ENCODE measurements at regions not wholly inside any gene's neighbourhood (a gene's known extent, or its start where the extent isn't known, plus 50 kb on each side); places are given as distances from the start of the nearest gene placed in this dataset.

DNA sequence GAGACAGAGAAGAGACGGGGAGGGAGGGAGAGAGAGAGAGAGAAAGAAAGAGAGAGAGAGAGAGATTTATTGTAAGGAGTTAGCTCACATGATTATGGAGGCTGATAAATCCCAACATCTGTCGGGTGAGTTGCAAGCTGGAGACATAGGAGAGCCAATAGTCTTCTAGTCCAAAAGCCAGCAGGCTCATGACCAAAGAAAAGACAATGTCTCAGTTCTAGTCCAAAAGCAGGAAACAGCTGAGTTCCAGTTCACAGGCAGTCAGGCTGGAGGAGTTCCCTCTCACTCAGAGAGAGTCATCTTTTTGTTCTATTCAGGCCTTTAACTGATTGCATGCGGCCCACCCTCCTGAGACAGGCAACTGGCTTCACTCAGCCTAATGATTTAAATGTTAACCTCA lies 416.6 kb downstream of the PREX1 start:
- Mint-ChIP-seq H3K36me3 (ENCODE audit: insufficient read depth, unreplicated experiment) (no peaks in the 10 kb centered on the region), H3K27me3 (ENCODE audit: insufficient read depth, unreplicated experiment) (peaks cover 54% of the 10 kb centered on the region), H3K27ac (ENCODE audit: low read depth, unreplicated experiment) (no peak overlapping the region), H3K9me3 (ENCODE audit: unreplicated experiment) (no peaks in the 10 kb centered on the region), H3K4me1 (ENCODE audit: insufficient read depth, unreplicated experiment) (no peaks in the 10 kb centered on the region), H3K4me3 (ENCODE audit: unreplicated experiment) (no peak overlapping the region)
- CTCF ChIA-PET, result interaction anchor here (0.8 to 1.3 kb wide), 2 partner anchors 10 to 839 kb away, joined by 3 to 4 read pairs; no protein-coding TSS in a partner anchor
- no TSS peak for BruUV-seq (replicated peaks)
- intact Hi-C loops (cut with micrococcal nuclease), result no loop called here
- TF ChIP-seq, protein P1, sequence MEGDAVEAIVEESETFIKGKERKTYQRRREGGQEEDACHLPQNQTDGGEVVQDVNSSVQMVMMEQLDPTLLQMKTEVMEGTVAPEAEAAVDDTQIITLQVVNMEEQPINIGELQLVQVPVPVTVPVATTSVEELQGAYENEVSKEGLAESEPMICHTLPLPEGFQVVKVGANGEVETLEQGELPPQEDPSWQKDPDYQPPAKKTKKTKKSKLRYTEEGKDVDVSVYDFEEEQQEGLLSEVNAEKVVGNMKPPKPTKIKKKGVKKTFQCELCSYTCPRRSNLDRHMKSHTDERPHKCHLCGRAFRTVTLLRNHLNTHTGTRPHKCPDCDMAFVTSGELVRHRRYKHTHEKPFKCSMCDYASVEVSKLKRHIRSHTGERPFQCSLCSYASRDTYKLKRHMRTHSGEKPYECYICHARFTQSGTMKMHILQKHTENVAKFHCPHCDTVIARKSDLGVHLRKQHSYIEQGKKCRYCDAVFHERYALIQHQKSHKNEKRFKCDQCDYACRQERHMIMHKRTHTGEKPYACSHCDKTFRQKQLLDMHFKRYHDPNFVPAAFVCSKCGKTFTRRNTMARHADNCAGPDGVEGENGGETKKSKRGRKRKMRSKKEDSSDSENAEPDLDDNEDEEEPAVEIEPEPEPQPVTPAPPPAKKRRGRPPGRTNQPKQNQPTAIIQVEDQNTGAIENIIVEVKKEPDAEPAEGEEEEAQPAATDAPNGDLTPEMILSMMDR (IDR thresholded peaks at IDR 0.05; ENCODE audit: unreplicated experiment), result no peak
- no peak for DNase-seq (ENCODE audit: unreplicated experiment)
- POLR2A ChIA-PET, result no interaction called here

DNA sequence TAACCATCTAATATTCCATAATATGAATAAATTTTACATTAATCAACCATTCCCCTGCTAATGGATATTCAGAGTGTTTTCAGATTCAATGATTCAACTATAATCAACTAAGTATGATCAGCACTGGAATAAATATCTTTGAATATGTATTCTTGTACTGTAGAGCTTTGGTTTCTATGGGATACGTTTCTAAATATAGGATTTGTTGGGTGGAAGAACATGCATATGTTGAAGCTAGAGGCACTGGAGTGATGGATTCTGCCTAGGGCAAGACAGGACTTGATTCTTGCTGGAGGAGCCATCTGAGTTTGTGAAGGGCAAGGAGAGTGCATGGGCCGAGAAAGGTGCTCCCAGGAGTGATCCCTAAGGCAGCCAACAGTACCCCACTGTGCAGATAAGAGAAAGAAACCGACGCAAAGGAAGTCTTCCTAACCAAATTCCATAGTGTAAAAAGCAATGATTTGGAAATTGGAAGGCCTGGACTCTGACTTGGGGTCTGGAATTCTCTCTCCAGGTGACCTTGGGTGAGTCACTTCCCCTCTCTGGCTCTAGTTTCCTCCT lies 418.7 kb downstream of the PREX1 start:
- no peak for DNase-seq (ENCODE audit: unreplicated experiment)
- H3K27me3 Mint-ChIP-seq (ENCODE audit: insufficient read depth, unreplicated experiment), result peaks cover 73% of the 10 kb centered on the region
- H3K36me3 Mint-ChIP-seq (ENCODE audit: insufficient read depth, unreplicated experiment), result no peaks in the 10 kb centered on the region
- ChIA-PET POLR2A (no interaction called here), CTCF (no interaction called here)
- intact Hi-C loops (cut with micrococcal nuclease), result no loop called here
- TF ChIP-seq, protein P1 (IDR thresholded peaks at IDR 0.05; ENCODE audit: unreplicated experiment), result no peak
- no peak overlapping the region for H3K27ac Mint-ChIP-seq (ENCODE audit: low read depth, unreplicated experiment)
- no TSS peak for BruUV-seq (replicated peaks)
- H3K4me1 Mint-ChIP-seq (ENCODE audit: insufficient read depth, unreplicated experiment), result no peaks in the 10 kb centered on the region
- H3K4me3 Mint-ChIP-seq (ENCODE audit: unreplicated experiment), result no peak overlapping the region
- no peaks in the 10 kb centered on the region for H3K9me3 Mint-ChIP-seq (ENCODE audit: unreplicated experiment)

DNA sequence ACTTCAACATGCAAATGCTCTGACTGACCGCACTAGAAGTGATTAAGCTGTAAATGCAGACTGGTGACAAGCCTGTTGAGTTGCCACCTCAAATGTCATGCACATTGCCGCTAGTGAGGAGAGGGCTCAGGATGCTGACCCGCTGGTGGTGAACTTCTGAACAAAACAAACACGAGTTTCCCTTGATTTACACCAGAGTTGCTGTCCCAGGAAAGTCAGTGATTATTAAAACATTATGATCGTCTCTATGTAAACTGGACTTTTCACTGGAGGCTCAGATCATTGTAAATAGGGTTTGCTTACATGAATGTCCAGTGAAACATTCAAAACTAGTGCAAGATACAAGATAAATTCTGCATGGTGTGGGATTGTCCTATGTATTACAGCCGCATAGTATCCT lies 420.1 kb downstream of the PREX1 start:
- Mint-ChIP-seq H3K27me3 (ENCODE audit: insufficient read depth, unreplicated experiment) (peaks cover 82% of the 10 kb centered on the region), H3K9me3 (ENCODE audit: unreplicated experiment) (no peaks in the 10 kb centered on the region), H3K27ac (ENCODE audit: low read depth, unreplicated experiment) (no peak overlapping the region), H3K4me3 (ENCODE audit: unreplicated experiment) (no peak overlapping the region), H3K4me1 (ENCODE audit: insufficient read depth, unreplicated experiment) (no peaks in the 10 kb centered on the region), H3K36me3 (ENCODE audit: insufficient read depth, unreplicated experiment) (no peaks in the 10 kb centered on the region)
- TF ChIP-seq, protein P1 (IDR thresholded peaks at IDR 0.05; ENCODE audit: unreplicated experiment), result no peak
- ChIA-PET CTCF (no interaction called here), POLR2A (no interaction called here)
- no peak for DNase-seq (ENCODE audit: unreplicated experiment)
- BruUV-seq (replicated peaks), result no TSS peak
- intact Hi-C loops (cut with micrococcal nuclease), result no loop called here

DNA sequence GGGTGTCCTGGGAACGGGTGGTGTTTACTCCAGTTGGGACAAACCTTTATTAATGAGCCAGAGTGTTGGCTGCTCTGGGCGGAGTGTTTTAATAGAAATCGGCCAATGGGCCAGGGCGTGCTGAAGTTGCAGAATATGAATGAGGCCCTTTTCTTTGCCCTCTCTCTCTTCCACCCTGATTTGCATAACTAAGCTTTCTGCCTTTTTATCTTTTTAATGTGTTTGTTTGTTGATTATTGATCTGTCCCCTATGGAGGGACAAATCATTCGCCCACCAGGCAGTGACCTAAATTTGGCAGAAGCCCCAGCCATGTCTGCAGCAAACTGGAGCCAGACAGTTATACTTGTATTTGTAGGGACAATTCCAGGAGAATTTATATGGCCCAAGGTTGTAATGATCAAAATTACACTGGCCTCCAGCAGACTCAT lies 420.9 kb downstream of the PREX1 start:
- Mint-ChIP-seq H3K36me3 (ENCODE audit: insufficient read depth, unreplicated experiment) (no peaks in the 10 kb centered on the region), H3K27ac (ENCODE audit: low read depth, unreplicated experiment) (no peak overlapping the region), H3K27me3 (ENCODE audit: insufficient read depth, unreplicated experiment) (peaks cover 82% of the 10 kb centered on the region), H3K4me3 (ENCODE audit: unreplicated experiment) (no peak overlapping the region), H3K9me3 (ENCODE audit: unreplicated experiment) (no peaks in the 10 kb centered on the region), H3K4me1 (ENCODE audit: insufficient read depth, unreplicated experiment) (no peaks in the 10 kb centered on the region)
- POLR2A ChIA-PET, result no interaction called here
- CTCF ChIA-PET, result interaction anchor here (0.7 kb wide), 1 partner anchor 228 kb away, joined by 3 read pairs; no protein-coding TSS in a partner anchor
- intact Hi-C loops (cut with micrococcal nuclease), result no loop called here
- no TSS peak for BruUV-seq (replicated peaks)
- no peak for DNase-seq (ENCODE audit: unreplicated experiment)
- TF ChIP-seq, protein P1 (IDR thresholded peaks at IDR 0.05; ENCODE audit: unreplicated experiment), result no peak

All from MCF 10A (cell line).